ENCODE measurements at regions not wholly inside any gene's neighbourhood (a gene's known extent, or its start where the extent isn't known, plus 50 kb on each side); places are given as distances from the start of the nearest gene placed in this dataset.

GRCh38 chr11:116545912-116546311, 226.9 kb downstream of the BUD13 start:
- TF ChIP-seq CTCF (IDR thresholded peaks at IDR 0.05), result no peak
- H3K27me3 Mint-ChIP-seq (ENCODE audit: low read depth in 3 of 3), result peaks cover 3 to 5% (median 4%) of the 10 kb centered on the region in 3 donors
- intact Hi-C loops (cut with micrococcal nuclease), result no loop called here
- WGBS (ENCODE audit: insufficient coverage), result no CpG with 5 or more reads among the region's 6 CpGs
- H4K20me1 ChIP-seq (ENCODE audit: insufficient read depth, low read length), result no peaks in the 10 kb centered on the region
- DNase-seq, result no peak
- H3K9me3 ChIP-seq (replicated peaks in 1 of 2; ENCODE audit: control insufficient read depth in 1 of 2, insufficient read depth in 1 of 2, low read length in 2 of 2), result peaks cover 7 to 9% of the 10 kb centered on the region in 2 donors
- no peaks in the 10 kb centered on the region for H3K4me1 Mint-ChIP-seq
- no peak overlapping the region for H3K4me3 ChIP-seq (replicated peaks in 1 of 3; ENCODE audit: low read depth in 2 of 3, low read length in 3 of 3)
- no peak overlapping the region for H3K9ac ChIP-seq (ENCODE audit: insufficient read depth, low read length, poor library complexity, severe bottlenecking)
- H2AFZ ChIP-seq (ENCODE audit: insufficient read depth, low read depth, low read length, poor library complexity, severe bottlenecking), result no peak overlapping the region
- no peaks in the 10 kb centered on the region for H3K27me3 ChIP-seq (ENCODE audit: control insufficient read depth in 2 of 2, insufficient read depth in 2 of 2, low read length in 2 of 2)
- no peak overlapping the region for H3K27ac Mint-ChIP-seq
- no peaks in the 10 kb centered on the region for H3K4me1 ChIP-seq (ENCODE audit: control insufficient read depth in 1 of 2, insufficient read depth in 2 of 2, low read length in 2 of 2)
- H3K4me3 Mint-ChIP-seq, result no peak overlapping the region
- no peak overlapping the region for H3K27ac ChIP-seq (ENCODE audit: low read depth in 1 of 2, low read length in 2 of 2)
- no peak overlapping the region for H3K4me2 ChIP-seq (replicated peaks; ENCODE audit: extremely low read depth, low read length, poor library complexity, severe bottlenecking)
- no peaks in the 10 kb centered on the region for H3K36me3 Mint-ChIP-seq
- H3K9me3 Mint-ChIP-seq, result peaks cover 3 to 11% (median 7%) of the 10 kb centered on the region in 7 donors
- no peaks in the 10 kb centered on the region for H3K79me2 ChIP-seq (ENCODE audit: insufficient read depth, low read length)
- no peaks in the 10 kb centered on the region for H3K36me3 ChIP-seq (replicated peaks in 1 of 2; ENCODE audit: control insufficient read depth in 1 of 2, insufficient read depth in 2 of 2, low read length in 2 of 2)

GRCh38 chr11:116544721-116545120, 228.1 kb downstream of the BUD13 start:
- Histone ChIP-seq H2AFZ (ENCODE audit: insufficient read depth, low read depth, low read length, poor library complexity, severe bottlenecking) (no peak overlapping the region), H3K9ac (ENCODE audit: insufficient read depth, low read length, poor library complexity, severe bottlenecking) (no peak overlapping the region), H3K36me3 (replicated peaks in 1 of 2; ENCODE audit: control insufficient read depth in 1 of 2, insufficient read depth in 2 of 2, low read length in 2 of 2) (no peaks in the 10 kb centered on the region), H3K4me3 (replicated peaks in 1 of 3; ENCODE audit: low read depth in 2 of 3, low read length in 3 of 3) (no peak overlapping the region), H3K9me3 (replicated peaks in 1 of 2; ENCODE audit: control insufficient read depth in 1 of 2, insufficient read depth in 1 of 2, low read length in 2 of 2) (peaks cover 7 to 9% of the 10 kb centered on the region in 2 donors), H3K27ac (ENCODE audit: low read depth in 1 of 2, low read length in 2 of 2) (no peak overlapping the region), H3K79me2 (ENCODE audit: insufficient read depth, low read length) (no peaks in the 10 kb centered on the region), H4K20me1 (ENCODE audit: insufficient read depth, low read length) (no peaks in the 10 kb centered on the region), H3K4me2 (replicated peaks; ENCODE audit: extremely low read depth, low read length, poor library complexity, severe bottlenecking) (no peak overlapping the region), H3K4me1 (ENCODE audit: control insufficient read depth in 1 of 2, insufficient read depth in 2 of 2, low read length in 2 of 2) (no peaks in the 10 kb centered on the region), H3K27me3 (ENCODE audit: control insufficient read depth in 2 of 2, insufficient read depth in 2 of 2, low read length in 2 of 2) (no peaks in the 10 kb centered on the region)
- intact Hi-C loops (cut with micrococcal nuclease), result no loop called here
- 88% methylated on average over 7 of the region's 10 CpGs for WGBS (ENCODE audit: insufficient coverage)
- H3K36me3 Mint-ChIP-seq, result no peaks in the 10 kb centered on the region
- H3K4me1 Mint-ChIP-seq, result no peaks in the 10 kb centered on the region
- peaks cover 1 to 8% (median 6%) of the 10 kb centered on the region in 7 donors for H3K9me3 Mint-ChIP-seq
- no peak overlapping the region for H3K27ac Mint-ChIP-seq
- H3K4me3 Mint-ChIP-seq, result no peak overlapping the region
- TF ChIP-seq CTCF (IDR thresholded peaks at IDR 0.05), result no peak
- H3K27me3 Mint-ChIP-seq (ENCODE audit: low read depth in 3 of 3), result peaks cover 3 to 5% (median 4%) of the 10 kb centered on the region in 3 donors
- DNase-seq, result no peak

Measured in CD14-positive monocyte (primary cell).